ENCODE measurements at regions not wholly inside any gene's neighbourhood (a gene's known extent, or its start where the extent isn't known, plus 50 kb on each side); places are given as distances from the start of the nearest gene placed in this dataset.

- no peak for DNase-seq (ENCODE audit: low read depth)
These were observed 513.7 kb upstream of the ID2 start for GRCh38 chr2:8168022-8168717.

DNA sequence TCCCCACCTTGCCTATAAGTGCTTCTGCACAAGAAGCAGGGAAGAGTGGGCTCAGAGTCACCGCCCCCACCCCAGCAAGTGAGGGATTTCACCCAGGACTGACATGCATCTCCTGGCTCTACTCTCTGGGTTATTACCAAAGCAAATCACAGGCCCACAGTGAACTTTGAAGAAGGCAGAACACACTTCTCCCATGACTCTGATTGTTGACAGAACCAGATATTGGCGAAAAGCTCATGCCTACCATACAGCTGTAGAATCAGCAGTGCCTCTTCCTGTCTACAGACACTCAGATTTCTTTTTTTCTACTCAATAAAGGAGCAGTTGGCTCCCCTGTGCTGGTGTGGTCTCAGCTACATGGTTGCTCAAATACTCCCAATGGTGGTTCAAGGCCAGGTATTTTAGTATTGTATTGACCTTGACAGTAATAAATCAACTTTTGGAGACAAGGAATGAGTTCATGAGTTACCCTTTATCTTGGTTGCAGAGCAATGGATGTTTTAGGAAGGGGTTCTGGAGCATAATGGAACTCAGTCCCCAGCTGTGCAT lies 512.9 kb upstream of the ID2 start:
- no peak for DNase-seq (ENCODE audit: low read depth)

GRCh38 chr2:8169443-8169842 lies 512.4 kb upstream of the ID2 start:
- no peak for DNase-seq (ENCODE audit: low read depth)

GRCh38 chr2:8170552-8171327 lies 511.1 kb upstream of the ID2 start:
- no peak for DNase-seq (ENCODE audit: low read depth)

DNA sequence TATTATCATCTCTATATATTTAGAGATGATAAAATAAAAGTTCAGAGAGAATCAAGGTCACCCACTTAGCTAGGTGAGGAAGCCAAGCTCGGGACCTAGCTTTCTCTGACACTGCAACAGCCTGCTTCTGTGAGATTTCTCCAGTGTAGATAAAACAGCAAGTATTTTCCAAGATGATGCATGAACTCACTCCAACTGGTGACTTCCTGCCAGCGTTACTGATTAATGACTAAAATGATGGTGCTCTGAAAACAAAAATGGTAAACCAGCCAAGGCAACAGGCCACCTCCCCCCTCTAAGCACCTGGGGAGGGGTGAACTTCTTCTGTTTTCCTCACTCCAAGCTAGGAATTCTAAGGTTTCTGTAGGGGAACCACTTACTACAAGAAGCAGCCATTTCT lies 510.2 kb upstream of the ID2 start:
- DNase-seq (ENCODE audit: low read depth): no peak

- DNase-seq (ENCODE audit: low read depth): no peak
These were observed 509.2 kb upstream of the ID2 start for GRCh38 chr2:8172661-8173060.

- no peak for DNase-seq (ENCODE audit: low read depth)
These were observed 507.1 kb upstream of the ID2 start for GRCh38 chr2:8174641-8175257.

DNA sequence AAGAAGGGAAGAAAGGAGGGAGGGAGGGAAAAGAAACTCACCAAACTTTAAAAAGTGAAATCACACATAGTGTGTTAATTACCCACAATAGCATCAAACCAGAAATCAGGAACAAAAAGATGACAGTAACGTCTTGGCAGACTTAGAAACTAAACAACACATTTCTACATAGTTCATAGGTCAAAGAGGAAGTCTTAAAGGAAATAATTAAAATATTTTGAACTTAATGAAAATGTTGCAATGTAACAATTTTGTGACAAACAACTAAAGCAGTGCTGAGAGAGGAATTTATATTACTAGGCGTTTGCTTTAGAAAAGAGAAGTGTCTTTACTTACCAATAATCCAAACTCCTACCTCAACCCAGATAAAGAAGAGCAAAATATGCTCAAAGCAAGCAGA lies 505.0 kb upstream of the ID2 start:
- no peak for DNase-seq (ENCODE audit: low read depth)

DNA sequence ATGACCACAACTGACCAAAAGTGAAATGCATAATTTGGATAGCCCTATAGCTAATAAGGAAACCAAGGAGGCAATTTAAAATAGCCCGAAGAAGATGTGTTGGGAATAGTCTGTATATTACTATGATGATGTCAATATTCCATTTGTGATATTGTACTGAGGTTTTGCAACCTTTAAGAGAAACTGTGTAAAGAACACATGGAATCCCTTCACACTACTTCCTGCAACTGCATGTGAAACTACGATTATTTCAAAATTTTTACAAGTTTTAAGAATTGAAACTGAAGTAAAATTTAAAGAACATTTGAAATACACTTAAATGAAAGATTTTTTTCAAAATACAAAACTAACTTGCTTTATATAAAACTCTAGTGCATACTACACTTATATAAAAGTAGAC lies 504.3 kb upstream of the ID2 start:
- DNase-seq (ENCODE audit: low read depth): no peak

GRCh38 chr2:8178911-8179310 lies 502.9 kb upstream of the ID2 start:
- no peak for DNase-seq (ENCODE audit: low read depth)

DNA sequence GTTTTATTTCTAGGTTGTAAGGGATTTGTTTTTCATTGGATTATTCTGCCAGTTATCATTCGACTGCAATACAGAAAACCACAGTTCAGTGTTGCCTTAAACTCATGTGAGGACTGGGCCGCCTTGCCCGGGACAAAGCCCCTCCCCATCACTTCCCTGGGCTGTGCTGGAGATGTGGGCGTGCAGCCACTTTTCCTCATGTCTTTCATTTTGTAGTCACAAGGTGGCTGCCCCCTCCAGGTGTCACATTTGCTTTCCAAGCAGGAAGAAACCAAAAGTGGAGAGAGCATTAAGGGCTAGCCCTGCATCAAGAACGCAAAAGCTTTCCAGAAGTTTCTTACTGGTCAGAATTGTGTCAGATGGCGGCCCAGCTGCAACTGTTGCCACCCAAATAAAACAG lies 492.5 kb upstream of the ID2 start:
- DNase-seq (ENCODE audit: low read depth): no peak

DNA sequence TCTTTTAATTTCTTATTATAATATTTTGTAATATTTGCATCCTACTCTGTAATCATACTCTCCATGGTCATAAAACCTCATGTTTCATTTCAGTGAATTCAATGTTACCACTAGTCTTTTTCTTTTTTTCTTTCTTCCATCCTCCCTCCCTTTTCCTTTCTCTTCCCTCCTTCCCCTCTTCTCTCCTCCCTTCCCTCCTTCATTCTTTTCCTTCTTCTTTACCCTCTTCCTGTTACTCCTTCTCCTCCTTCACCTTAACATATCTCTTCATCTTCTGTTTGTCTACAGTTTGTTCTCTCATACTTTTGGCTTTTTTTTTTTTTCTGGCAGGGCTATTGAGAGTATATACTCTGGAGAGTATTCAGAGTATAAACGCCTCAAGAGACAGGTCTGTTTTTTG lies 491.6 kb upstream of the ID2 start:
- DNase-seq (ENCODE audit: low read depth): no peak

DNA sequence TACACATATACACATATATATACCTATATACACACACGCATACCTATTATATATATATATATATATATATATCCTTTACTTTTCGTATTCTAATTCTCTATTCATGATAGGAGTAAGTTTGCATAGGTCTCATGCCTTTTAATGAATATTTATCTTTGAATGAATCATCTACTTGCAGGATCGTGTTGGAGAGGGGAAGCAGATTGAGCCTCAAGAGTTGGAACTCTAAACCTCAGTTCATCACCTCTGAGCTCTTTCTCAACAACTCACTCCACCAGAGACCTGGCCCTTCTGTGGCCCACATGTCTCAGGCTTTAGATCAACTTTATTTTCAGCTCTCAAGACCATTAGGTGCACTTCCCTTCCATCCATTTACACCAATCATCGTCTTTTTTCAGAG lies 490.4 kb upstream of the ID2 start:
- no peak for DNase-seq (ENCODE audit: low read depth)

DNA sequence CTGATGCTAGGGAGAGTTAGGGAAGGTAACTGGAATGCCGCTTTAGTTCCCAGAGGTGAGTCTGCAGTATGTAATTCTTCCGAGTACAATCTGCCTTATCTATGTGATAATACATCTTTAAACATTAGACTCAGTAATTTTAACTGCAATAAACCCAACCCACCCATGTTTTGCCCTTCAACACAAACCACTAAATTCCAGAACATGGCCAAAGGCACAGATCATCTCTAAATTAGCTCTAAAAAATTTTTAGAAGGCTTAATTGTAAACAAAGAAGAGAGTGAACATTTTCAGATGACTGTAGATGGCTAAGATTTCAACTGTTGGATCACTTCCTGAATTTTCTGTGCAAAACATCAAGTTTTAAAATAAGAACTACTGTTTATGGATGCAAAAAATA lies 488.7 kb upstream of the ID2 start:
- no peak for DNase-seq (ENCODE audit: low read depth)

- DNase-seq (ENCODE audit: low read depth): no peak
These were observed 487.9 kb upstream of the ID2 start for GRCh38 chr2:8193686-8194615.

GRCh38 chr2:8195784-8196183 lies 486.1 kb upstream of the ID2 start:
- no peak for DNase-seq (ENCODE audit: low read depth)

GRCh38 chr2:8196316-8196715 lies 485.5 kb upstream of the ID2 start:
- DNase-seq (ENCODE audit: low read depth): no peak

DNA sequence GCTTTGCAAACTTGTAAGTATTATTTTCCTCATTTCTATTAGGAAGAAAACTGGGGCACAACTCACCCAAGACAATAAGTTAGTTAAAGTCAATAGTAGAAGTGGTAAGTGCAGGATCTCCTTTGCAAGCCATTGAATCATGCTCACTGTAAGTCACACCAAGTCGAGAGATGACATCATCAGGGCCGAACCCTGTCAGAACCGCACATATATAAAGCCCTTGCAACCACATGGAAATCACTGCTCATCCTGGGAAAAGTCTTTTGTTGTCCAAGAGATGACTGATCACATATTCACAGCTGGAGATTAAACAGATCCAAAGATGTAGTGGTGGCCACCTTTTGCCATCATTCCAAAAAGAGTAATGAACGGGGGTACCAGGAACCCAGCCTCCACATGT lies 484.8 kb upstream of the ID2 start:
- DNase-seq (ENCODE audit: low read depth): no peak

DNA sequence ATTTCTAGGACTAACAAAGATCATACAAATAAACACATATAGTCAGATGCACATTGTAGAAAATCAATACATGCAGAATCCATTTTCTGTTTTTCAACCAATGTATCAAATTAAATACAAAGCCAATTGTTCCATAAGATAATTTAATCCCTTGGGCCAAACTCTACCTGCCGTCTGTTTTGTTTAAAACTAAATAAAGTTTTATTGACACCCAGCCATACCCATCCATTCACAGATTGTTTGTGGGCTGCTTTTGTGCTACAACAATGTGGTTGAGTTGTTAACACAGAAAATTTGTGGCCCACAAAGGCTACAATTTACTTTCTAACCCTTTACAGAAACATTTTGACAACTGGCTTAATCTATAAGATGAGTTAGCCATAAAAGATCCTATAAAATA lies 484.0 kb upstream of the ID2 start:
- no peak for DNase-seq (ENCODE audit: low read depth)

DNA sequence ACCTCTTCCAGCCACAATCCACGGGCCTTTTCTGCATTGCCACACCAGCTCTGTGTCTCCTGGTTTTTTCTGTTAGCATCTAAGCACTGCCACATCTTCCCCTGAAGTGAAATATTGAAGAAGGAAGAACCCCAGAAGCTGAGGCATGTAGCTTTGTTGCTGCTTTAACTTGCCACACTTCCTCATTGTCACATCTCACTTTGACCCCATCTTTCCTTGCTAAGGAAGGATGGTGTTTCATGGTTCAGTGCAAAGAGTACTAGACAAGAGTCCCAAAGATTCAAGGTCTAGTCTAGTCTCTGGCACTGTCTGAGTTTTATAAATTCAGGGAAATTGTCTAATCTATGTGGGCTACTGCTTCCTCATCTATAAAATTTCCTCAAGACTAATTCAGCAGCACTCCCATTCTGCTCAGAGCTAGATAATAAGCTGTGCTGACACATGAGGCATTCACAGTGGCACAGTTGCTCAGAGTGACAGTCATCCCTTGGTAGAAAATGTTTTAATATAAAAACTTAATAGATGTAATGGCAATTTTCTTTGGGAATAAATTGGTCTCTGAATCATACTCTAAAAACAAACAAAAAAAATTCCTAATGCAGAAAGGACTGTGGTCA lies 483.0 kb upstream of the ID2 start:
- DNase-seq (ENCODE audit: low read depth): no peak

DNA sequence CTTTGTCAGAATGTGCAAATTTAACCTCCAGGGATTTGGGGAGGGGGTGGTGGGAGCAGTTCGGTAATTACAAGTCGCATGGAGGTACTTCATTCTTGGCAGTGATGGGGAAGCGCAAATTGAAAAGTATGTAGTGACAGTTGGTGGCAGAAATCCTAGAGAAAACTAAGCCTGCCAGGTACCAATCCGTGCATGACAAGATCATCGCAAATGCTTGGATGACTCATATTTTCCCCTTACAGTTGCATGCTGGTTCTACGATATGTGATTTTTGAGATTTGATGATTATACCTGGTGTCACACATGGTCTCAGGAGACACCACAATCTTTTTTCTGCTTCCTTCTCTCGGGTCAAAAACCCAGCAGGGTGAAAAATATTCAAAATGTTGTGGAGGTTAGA lies 479.7 kb upstream of the ID2 start:
- no peak for DNase-seq (ENCODE audit: low read depth)

GRCh38 chr2:8203364-8203763 lies 478.5 kb upstream of the ID2 start:
- DNase-seq (ENCODE audit: low read depth): no peak

All from stimulated activated CD8-positive, alpha-beta memory T cell treated with anti-CD3 and anti-CD28 coated beads, Interleukin-12 subunit alpha, Interleukin-12 subunit beta, amount 100 ng/mL, for 4 hours (primary cell).